GM19023 (cell line): ENCODE measurements at regions not wholly inside any gene's neighbourhood (a gene's known extent, or its start where the extent isn't known, plus 50 kb on each side); places are given as distances from the start of the nearest gene placed in this dataset.

Experiments used
- ATAC-seq: cut with Tn5 transposase; IDR thresholded peaks from one replicate; pipeline ENCODE4 v1.9.1; 2021; ENCODE audit warnings: mild to moderate bottlenecking, moderate library complexity; ENCODE audit not compliant: unreplicated experiment

GRCh38 chr4:181646864-181647263, 596.3 kb upstream of the TENM3 start:
- no peak for ATAC-seq

- ATAC-seq: no peak
Observed at GRCh38 chr4:181647396-181648147, 595.6 kb upstream of the TENM3 start.

- ATAC-seq: no peak
Observed at GRCh38 chr4:181650033-181650825, 593.0 kb upstream of the TENM3 start.

GRCh38 chr4:181656748-181657147, 586.5 kb upstream of the TENM3 start:
- no peak for ATAC-seq

DNA sequence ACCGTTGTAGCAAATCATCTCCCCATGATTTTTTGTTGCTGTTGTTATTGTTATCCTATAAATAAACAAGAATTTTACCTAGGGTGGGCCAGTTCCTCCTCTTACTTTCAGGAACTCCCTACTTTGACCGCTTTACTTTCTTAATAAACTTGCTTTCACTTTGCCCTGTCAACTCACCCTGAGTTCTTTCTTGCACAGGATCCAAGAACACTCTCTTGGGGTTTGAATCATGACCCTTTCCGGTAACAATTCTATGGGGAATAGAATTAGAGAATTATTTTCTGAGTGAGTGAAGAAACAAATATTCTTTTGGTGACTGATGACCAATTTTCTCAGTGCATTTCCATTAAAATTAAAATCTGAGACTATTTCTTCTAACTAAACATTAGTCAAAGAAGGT, 584.0 kb upstream of the TENM3 start:
- ATAC-seq: no peak

- no peak for ATAC-seq
Observed at GRCh38 chr4:181659876-181660275, 583.3 kb upstream of the TENM3 start.

GRCh38 chr4:181661090-181661489, 582.1 kb upstream of the TENM3 start:
- no peak for ATAC-seq

- ATAC-seq: no peak
Observed at GRCh38 chr4:181661923-181662322, 581.3 kb upstream of the TENM3 start.

- no peak for ATAC-seq
Observed at GRCh38 chr4:181662383-181662782, 580.8 kb upstream of the TENM3 start.

DNA sequence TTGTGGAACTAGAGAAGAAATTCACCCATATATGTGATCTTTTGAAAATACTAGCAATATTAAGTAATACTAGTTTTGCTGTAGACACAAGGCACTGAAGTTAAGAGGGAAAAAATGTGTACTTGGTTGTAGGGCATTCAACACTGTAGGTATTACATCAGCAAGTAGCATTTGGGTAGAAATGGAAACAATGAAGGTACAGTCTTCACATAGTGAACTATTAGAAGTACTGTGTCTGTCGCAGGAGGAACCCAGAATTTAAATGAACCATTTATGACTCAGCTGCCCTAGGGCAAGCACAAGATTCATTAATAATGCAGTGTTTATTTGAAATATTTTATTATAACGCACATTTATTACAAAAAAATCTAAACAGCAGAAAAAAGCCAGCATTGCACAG, 572.7 kb upstream of the TENM3 start:
- ATAC-seq: no peak

DNA sequence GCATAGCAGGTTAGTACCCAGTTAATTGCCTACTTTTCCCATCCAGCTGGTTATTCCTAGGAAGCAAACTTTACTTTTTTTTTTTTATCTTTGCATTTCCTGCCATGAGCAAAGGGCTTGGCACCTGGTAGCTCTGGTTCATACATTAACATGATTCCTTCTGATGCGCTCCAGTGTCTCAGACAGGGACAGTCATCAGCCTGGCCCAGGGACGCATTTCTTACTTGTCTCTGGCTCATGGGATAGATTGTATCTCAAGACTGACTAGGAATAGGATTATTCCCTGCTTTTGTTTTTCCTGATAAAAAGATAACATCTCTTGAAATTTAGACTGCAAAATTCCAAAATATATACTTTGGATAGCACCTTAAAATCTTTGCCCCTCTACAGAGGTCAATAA, 571.5 kb upstream of the TENM3 start:
- no peak for ATAC-seq

- ATAC-seq: no peak
Observed at GRCh38 chr4:181672751-181673150, 570.5 kb upstream of the TENM3 start.

GRCh38 chr4:181674315-181674875, 568.8 kb upstream of the TENM3 start:
- ATAC-seq: no peak

DNA sequence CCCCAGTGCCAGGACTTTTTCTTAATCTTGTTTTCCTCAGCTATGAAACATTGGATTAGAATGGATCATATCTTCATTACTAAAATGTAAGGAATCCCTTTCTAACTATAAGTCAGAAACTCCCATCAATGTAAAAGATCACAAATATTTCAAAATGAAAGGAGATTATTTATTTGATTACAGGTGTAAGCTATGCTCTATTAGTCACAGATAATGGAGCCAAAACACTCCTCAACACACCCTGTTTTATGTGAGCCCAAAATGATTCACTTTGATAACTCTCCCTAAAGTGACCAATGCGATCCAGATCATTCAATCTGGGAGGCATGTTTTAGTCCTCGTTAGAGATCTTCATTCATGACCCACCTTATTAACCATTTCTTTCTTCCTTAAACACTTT, 566.7 kb upstream of the TENM3 start:
- no peak for ATAC-seq

- ATAC-seq: no peak
Observed at GRCh38 chr4:181677201-181677600, 566.0 kb upstream of the TENM3 start.

DNA sequence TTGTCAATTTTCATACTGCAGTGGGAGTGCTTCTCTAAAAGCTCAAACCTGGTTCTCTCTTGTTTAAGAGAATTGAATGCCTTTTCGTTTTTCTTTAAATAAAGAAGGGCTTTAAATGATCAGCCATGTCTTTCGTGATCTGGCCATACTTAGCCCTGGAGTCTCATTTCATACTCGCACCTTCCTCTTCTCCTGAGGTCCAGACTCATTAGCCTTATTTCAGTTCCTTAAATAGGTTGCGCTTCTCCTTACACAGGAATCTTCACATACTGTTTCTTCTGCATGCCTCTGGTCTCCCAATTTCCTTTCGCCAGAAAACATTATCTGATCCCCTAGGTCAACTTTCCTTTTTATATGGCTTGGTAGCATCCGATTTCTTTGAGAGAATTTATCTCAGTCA, 565.6 kb upstream of the TENM3 start:
- ATAC-seq: no peak

GRCh38 chr4:181679754-181680153, 563.4 kb upstream of the TENM3 start:
- no peak for ATAC-seq

DNA sequence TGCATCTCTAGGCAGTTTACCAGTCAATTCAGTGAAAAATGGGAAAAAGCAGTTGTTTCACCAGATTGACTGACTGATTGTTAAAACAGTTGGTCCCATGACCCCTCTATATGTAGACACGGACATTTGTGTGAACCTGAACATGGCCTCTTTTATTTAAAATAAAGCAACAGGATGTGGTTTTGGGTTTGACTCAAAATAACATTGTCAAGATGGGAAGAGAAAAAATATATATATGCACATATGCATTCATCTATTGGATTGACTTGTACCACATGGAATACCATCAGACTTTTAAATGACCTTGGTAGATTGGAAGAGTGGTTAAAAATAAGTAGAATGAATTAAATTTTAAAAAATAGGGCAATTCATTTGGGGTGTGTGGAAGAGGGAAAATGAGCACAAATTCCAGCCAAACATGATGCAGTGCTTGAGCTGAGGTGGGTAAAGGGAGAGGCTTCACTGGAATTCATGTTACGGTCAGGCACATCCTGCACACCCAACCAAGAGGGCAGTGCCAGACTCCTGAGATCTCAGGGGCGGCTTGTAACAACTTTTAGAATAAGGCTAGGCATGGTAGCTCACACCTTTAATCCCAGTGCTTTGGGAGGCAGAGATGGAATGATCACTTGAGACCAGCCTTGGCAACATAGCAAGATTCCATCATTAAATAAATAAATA, 560.7 kb upstream of the TENM3 start:
- no peak for ATAC-seq

GRCh38 chr4:181684310-181684709, 558.9 kb upstream of the TENM3 start:
- ATAC-seq: no peak

- no peak for ATAC-seq
Observed at GRCh38 chr4:181685461-181685860, 557.7 kb upstream of the TENM3 start.

- ATAC-seq: no peak
Observed at GRCh38 chr4:181685911-181686310, 557.3 kb upstream of the TENM3 start.

DNA sequence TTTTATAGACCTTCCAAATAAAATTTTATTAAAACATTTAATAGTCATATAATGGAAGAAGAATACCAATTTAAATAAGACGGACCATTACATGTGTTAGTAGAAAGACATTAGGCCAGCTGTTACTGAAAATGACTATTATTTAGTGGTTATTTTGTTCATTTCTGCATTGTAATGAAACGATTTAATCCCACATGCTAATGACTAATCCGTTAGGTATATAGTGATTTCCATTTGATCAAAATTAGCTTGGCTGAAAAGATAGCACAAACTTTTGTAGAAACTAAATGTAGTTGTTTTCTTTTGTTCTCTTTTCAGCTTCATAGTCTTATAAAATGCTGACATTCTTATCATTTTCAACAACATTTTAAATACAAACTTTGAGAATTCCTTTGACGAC, 556.1 kb upstream of the TENM3 start:
- ATAC-seq: no peak
